ENCODE measurements at regions not wholly inside any gene's neighbourhood (a gene's known extent, or its start where the extent isn't known, plus 50 kb on each side); places are given as distances from the start of the nearest gene placed in this dataset.

DNA sequence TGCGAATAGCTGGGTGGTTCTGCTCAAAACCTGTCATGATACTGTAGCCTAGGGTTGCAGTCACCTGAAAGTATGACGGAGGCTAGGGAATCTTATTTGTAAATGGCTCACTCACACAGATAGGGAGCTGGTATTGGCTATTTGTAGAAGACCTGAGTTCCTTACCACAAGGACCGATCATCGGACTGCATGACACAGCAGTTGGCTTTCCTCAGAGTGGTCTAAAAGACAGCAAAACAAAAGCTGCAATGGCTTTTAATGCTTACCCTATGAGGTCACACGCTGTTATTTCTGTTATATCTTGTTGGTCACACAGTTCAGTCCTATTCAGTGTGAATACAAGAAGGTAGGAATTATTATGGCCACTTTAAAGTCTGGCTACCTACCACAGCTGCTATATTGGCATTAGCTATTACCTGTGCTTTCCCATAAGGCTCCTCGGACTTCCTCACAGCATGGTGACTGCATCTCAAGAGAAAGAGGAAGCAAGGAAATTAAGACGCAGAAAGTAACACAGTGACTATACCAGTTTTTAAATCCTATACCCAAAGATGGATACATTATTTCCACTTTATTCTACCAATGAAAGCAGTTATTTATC lies 68.4 kb upstream of the LRRC7 start:
- no peak for DNase-seq (ENCODE audit: extremely low read depth in 1 of 11, low read depth in 9 of 11, low spot score in 4 of 11)

DNA sequence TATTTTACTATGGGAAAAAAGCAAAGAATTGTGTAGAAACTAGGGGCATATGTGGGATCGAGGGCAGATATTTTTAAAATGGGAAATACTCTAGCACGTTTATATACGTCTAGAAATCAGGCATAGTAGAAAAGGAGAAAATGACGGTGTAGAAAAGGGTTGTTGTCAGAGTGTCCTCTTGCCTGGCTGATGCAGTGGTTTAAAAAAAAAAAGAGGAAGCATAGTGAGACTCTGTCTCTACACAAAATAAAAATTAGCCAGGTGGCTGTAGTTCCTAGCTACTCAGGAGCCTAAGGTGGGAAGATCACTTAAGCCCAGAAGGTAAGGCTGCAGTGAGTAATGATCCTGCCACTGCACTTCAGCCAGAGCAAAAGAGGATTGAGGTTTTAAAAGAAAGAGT lies 64.7 kb upstream of the LRRC7 start:
- DNase-seq (ENCODE audit: extremely low read depth in 1 of 11, low read depth in 9 of 11, low spot score in 4 of 11) = no peak

DNA sequence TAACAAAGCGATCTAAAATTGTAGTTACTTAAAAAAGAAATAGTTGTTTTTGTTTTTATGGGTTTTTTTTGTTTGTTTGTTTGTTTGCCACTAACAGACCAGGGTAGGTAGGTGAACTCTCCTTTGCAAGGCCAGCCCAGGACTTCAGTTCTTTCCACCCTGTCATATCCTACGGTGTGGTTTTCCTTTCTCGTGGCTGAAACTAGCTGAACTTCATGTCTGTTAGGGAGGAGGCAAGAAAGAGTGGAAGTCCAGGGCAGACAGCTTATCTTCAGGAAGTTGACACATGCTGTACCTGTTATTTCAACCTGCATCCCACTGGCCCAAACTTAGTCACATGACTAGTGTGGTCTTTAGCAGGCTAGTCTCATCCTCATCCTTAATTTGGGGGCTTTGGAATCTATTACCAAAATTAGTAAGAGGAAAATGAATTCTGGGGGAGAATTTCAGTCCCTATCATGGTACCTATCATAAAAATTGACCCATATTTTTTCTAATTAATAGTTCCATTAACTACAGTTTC lies 62.9 kb upstream of the LRRC7 start:
- DNase-seq (ENCODE audit: extremely low read depth in 1 of 11, low read depth in 9 of 11, low spot score in 4 of 11) = no peak

DNA sequence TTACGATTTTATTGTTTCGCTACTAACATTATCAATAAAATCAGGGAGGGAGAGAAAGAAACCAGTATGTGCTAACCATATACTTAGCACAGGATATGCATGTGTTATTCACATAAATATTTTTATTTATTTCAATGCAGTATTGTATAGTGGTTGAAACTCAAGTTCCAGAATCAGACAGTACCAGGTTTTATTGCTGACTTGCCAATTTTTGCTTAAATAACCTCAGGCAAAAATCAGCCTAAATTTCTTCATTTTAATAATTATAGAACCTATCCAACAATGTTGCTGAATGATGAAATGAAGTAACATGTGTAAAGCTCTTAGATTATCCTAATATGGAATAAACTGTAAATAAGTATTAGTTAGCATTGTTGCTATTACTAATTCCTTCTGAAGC lies 61.4 kb upstream of the LRRC7 start:
- no peak for DNase-seq (ENCODE audit: extremely low read depth in 1 of 11, low read depth in 9 of 11, low spot score in 4 of 11)

GRCh38 chr1:69506721-69507120 lies 61.0 kb upstream of the LRRC7 start:
- DNase-seq (ENCODE audit: extremely low read depth in 1 of 11, low read depth in 9 of 11, low spot score in 4 of 11) = no peak

DNA sequence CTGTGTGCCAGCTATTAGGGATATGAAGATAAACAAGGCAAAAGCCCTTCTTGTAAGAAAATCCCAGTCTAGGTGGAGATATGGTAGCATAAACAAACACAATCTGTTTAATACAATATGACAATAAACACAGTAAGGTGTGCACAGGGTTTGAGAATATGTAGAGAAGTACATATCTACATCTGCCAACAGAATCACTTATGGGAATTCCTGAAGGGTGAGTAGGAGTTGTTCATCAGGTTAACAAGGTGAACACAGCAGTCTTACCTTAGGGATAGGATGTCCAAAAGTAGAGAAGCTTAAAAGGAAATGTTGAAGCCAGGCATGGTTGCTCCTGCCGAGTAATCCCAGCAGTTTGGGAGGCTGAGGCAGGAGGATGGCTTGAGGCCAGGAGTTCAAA lies 57.7 kb upstream of the LRRC7 start:
- DNase-seq (ENCODE audit: extremely low read depth in 1 of 11, low read depth in 9 of 11, low spot score in 4 of 11) = no peak

DNA sequence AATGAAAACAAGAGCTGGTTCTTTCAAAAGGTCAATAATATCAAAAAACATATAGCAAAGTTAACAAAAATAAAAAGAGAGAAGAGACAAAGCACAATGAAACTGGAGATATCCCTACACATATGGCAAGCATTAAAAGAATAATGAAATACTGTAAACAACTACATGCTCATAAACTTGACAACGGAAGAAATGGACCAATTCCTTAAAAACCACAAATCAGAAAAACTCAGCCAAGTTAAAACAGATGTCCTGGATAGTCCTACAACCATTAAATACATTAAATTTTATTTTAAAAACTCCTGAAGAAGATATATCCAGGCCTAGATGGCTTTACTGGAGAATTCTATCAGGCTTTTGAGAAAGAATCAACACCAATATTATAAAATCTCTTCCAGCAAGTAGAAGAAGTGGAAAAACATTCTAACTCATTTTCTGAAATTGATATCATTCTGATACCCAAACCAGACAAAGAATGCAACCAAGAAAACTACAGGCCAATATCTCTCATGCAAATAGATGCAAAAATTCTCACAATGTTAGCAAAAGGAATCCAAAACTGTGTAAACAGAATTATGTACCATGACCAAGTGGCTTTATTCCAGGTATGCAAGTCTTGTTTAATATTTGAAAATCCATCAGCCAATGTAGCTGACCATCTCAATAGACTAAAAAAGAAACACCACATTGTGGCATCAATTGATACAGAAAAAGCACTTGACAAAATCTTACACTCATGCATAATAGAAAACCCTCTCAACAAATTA lies 56.1 kb upstream of the LRRC7 start:
- DNase-seq (ENCODE audit: extremely low read depth in 1 of 11, low read depth in 9 of 11, low spot score in 4 of 11) = no peak

DNA sequence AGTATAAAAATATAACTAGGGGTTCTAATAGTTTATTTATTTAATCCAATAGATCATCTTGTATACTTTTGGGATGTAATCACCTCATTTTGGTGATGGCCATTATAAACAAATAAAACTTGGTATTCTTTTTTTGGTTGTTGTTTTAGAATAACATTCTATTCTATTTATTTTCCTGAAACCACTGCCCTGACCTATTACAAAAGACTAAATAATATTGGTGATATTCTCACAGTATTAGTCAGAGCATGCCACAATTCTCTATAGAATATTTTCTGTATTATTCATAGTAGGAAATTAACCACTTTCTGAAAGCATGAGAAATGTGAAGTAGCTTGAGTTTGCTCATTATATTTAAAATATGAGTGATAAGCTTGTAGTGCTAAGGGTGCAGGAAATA lies 54.1 kb upstream of the LRRC7 start:
- no peak for DNase-seq (ENCODE audit: extremely low read depth in 1 of 11, low read depth in 9 of 11, low spot score in 4 of 11)
